ENCODE measurements at regions not wholly inside any gene's neighbourhood (a gene's known extent, or its start where the extent isn't known, plus 50 kb on each side); places are given as distances from the start of the nearest gene placed in this dataset.

- Histone ChIP-seq H3K4me1 (ENCODE audit: control extremely low read depth in 1 of 4, control insufficient read depth in 4 of 4, insufficient read depth in 4 of 4, low read length in 3 of 4) (no peaks in the 10 kb centered on the region), H3K4me3 (ENCODE audit: control insufficient read depth in 1 of 7, extremely low read depth in 1 of 7, insufficient read depth in 4 of 7, low read depth in 2 of 7, low read length in 6 of 7) (no peak overlapping the region), H3K27me3 (replicated peaks in 2 of 5; ENCODE audit: control insufficient read depth in 4 of 5, insufficient read depth in 5 of 5, low read length in 4 of 5) (peaks cover 0 to 3% (median 0%) of the 10 kb centered on the region in 5 experiments), H3K36me3 (ENCODE audit: control insufficient read depth in 4 of 4, insufficient read depth in 4 of 4, low read length in 3 of 4) (no peaks in the 10 kb centered on the region), H3K9me3 (ENCODE audit: control extremely low read depth in 1 of 5, control insufficient read depth in 4 of 5, insufficient read depth in 2 of 5, low read depth in 1 of 5, low read length in 4 of 5) (no peaks in the 10 kb centered on the region), H3K27ac (ENCODE audit: insufficient read depth in 1 of 2, low read depth in 1 of 2, low read length in 2 of 2, poor library complexity in 1 of 2, severe bottlenecking in 2 of 2) (no peak overlapping the region)
- POLR2A ChIA-PET: no interaction called here
- DNase-seq: no peak
- CTCF ChIA-PET: interaction anchor here (1.0 kb wide), 1 partner anchor 14 kb away, joined by 3 read pairs; no protein-coding TSS in a partner anchor
- WGBS (ENCODE audit: insufficient coverage): 100% methylated on average over 1 of the region's 2 CpGs
These were observed 199.8 kb upstream of the KIAA1217 start for GRCh38 chr10:24009115-24009514.

DNA sequence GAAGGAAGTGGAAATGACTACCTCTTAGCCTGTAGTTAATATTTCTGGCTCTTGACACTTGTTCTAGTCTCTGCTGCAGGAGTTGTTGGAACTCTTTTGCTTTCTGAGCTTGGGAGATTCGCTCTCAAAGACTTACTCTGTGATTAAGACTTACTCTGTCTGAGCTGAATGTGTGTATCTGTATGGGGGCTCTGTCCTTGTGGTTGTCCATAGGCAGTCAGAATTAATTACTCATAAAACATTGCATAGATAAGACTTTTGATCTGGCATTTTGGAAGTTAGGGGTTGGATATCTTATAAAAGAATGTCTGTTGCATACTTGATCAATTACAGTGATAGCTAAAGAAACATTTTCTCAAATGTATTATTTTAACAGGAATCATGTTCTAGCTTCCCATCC is 199.2 kb upstream of the KIAA1217 start:
- Histone ChIP-seq H3K4me3 (ENCODE audit: control insufficient read depth in 1 of 7, extremely low read depth in 1 of 7, insufficient read depth in 4 of 7, low read depth in 2 of 7, low read length in 6 of 7) (no peak overlapping the region), H3K9me3 (ENCODE audit: control extremely low read depth in 1 of 5, control insufficient read depth in 4 of 5, insufficient read depth in 2 of 5, low read depth in 1 of 5, low read length in 4 of 5) (no peaks in the 10 kb centered on the region), H3K36me3 (ENCODE audit: control insufficient read depth in 4 of 4, insufficient read depth in 4 of 4, low read length in 3 of 4) (no peaks in the 10 kb centered on the region), H3K27ac (ENCODE audit: insufficient read depth in 1 of 2, low read depth in 1 of 2, low read length in 2 of 2, poor library complexity in 1 of 2, severe bottlenecking in 2 of 2) (no peak overlapping the region), H3K27me3 (replicated peaks in 2 of 5; ENCODE audit: control insufficient read depth in 4 of 5, insufficient read depth in 5 of 5, low read length in 4 of 5) (peaks cover 0 to 3% (median 0%) of the 10 kb centered on the region in 5 experiments), H3K4me1 (ENCODE audit: control extremely low read depth in 1 of 4, control insufficient read depth in 4 of 4, insufficient read depth in 4 of 4, low read length in 3 of 4) (no peaks in the 10 kb centered on the region)
- ChIA-PET CTCF (no interaction called here), POLR2A (no interaction called here)
- DNase-seq: no peak
- no CpG with 5 or more reads among the region's 1 CpG for WGBS (ENCODE audit: insufficient coverage)

DNA sequence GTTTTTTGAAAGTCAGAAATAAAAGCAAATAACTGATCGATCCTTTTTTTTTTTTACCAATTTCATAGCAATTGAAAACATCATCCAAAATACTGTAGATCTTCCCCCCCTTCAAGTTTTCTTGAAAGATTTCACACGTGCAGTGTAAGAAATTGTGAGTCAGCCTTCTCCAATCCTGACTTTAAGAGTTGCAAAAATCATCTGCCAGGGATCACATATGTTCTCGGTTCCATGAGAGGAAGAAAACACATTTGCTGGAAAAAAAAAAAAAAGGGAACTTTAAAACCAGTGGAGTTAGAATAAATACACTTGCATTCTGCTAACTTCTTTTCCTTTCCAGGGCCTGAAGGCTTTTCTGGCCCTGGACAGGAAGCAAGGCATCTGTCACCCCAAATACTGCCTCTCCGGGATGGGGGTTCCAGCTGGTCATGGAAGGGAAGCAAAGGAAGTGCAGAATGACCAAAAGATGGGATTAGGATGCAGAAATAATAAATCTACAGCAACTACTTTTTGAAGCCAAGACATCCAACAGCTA is 198.4 kb upstream of the KIAA1217 start:
- peaks cover 0 to 3% (median 0%) of the 10 kb centered on the region in 5 experiments for H3K27me3 ChIP-seq (replicated peaks in 2 of 5; ENCODE audit: control insufficient read depth in 4 of 5, insufficient read depth in 5 of 5, low read length in 4 of 5)
- no peak for DNase-seq
- H3K4me3 ChIP-seq (ENCODE audit: control insufficient read depth in 1 of 7, extremely low read depth in 1 of 7, insufficient read depth in 4 of 7, low read depth in 2 of 7, low read length in 6 of 7): no peak overlapping the region
- CTCF ChIA-PET: no interaction called here
- H3K4me1 ChIP-seq (ENCODE audit: control extremely low read depth in 1 of 4, control insufficient read depth in 4 of 4, insufficient read depth in 4 of 4, low read length in 3 of 4): no peaks in the 10 kb centered on the region
- no peaks in the 10 kb centered on the region for H3K9me3 ChIP-seq (ENCODE audit: control extremely low read depth in 1 of 5, control insufficient read depth in 4 of 5, insufficient read depth in 2 of 5, low read depth in 1 of 5, low read length in 4 of 5)
- no peaks in the 10 kb centered on the region for H3K36me3 ChIP-seq (ENCODE audit: control insufficient read depth in 4 of 4, insufficient read depth in 4 of 4, low read length in 3 of 4)
- no peak overlapping the region for H3K27ac ChIP-seq (ENCODE audit: insufficient read depth in 1 of 2, low read depth in 1 of 2, low read length in 2 of 2, poor library complexity in 1 of 2, severe bottlenecking in 2 of 2)
- 18% methylated on average over 2 of the region's 4 CpGs for WGBS (ENCODE audit: insufficient coverage)
- POLR2A ChIA-PET: no interaction called here

GRCh38 chr10:24012249-24012803 is 196.6 kb upstream of the KIAA1217 start:
- no peak overlapping the region for H3K4me3 ChIP-seq (ENCODE audit: control insufficient read depth in 1 of 7, extremely low read depth in 1 of 7, insufficient read depth in 4 of 7, low read depth in 2 of 7, low read length in 6 of 7)
- no peak for DNase-seq
- ChIA-PET CTCF (interaction anchor here (1.1 kb wide), 1 partner anchor 28 kb away, joined by 4 read pairs; no protein-coding TSS in a partner anchor), POLR2A (no interaction called here)
- no peaks in the 10 kb centered on the region for H3K36me3 ChIP-seq (ENCODE audit: control insufficient read depth in 4 of 4, insufficient read depth in 4 of 4, low read length in 3 of 4)
- no peak overlapping the region for H3K27ac ChIP-seq (ENCODE audit: insufficient read depth in 1 of 2, low read depth in 1 of 2, low read length in 2 of 2, poor library complexity in 1 of 2, severe bottlenecking in 2 of 2)
- no peaks in the 10 kb centered on the region for H3K4me1 ChIP-seq (ENCODE audit: control extremely low read depth in 1 of 4, control insufficient read depth in 4 of 4, insufficient read depth in 4 of 4, low read length in 3 of 4)
- peaks cover 0 to 3% (median 0%) of the 10 kb centered on the region in 5 experiments for H3K27me3 ChIP-seq (replicated peaks in 2 of 5; ENCODE audit: control insufficient read depth in 4 of 5, insufficient read depth in 5 of 5, low read length in 4 of 5)
- no peaks in the 10 kb centered on the region for H3K9me3 ChIP-seq (ENCODE audit: control extremely low read depth in 1 of 5, control insufficient read depth in 4 of 5, insufficient read depth in 2 of 5, low read depth in 1 of 5, low read length in 4 of 5)

DNA sequence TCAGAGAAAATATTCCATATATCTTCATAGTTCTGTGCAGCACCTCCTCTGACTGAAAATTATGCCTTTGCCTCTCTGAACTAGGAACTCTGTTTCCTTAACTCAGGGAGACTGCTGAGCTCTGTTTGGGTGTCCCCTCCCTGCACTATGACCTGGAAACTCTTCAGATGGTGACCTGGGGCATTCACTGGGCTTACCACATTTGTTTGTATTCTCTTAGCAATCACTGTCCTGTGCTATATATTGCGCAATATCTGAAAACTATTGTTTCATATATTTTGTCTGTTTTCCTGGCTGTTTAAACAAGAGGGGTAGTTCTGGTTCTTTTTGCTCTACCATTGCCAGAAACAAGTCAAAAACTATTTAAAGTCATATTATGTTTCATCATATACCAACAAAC is 181.8 kb upstream of the KIAA1217 start:
- Histone ChIP-seq H3K9me3 (ENCODE audit: control extremely low read depth in 1 of 5, control insufficient read depth in 4 of 5, insufficient read depth in 2 of 5, low read depth in 1 of 5, low read length in 4 of 5) (no peaks in the 10 kb centered on the region), H3K4me3 (ENCODE audit: control insufficient read depth in 1 of 7, extremely low read depth in 1 of 7, insufficient read depth in 4 of 7, low read depth in 2 of 7, low read length in 6 of 7) (no peak overlapping the region), H3K36me3 (ENCODE audit: control insufficient read depth in 4 of 4, insufficient read depth in 4 of 4, low read length in 3 of 4) (no peaks in the 10 kb centered on the region), H3K27ac (ENCODE audit: insufficient read depth in 1 of 2, low read depth in 1 of 2, low read length in 2 of 2, poor library complexity in 1 of 2, severe bottlenecking in 2 of 2) (no peak overlapping the region), H3K27me3 (replicated peaks in 2 of 5; ENCODE audit: control insufficient read depth in 4 of 5, insufficient read depth in 5 of 5, low read length in 4 of 5) (no peaks in the 10 kb centered on the region), H3K4me1 (ENCODE audit: control extremely low read depth in 1 of 4, control insufficient read depth in 4 of 4, insufficient read depth in 4 of 4, low read length in 3 of 4) (no peaks in the 10 kb centered on the region)
- no peak for DNase-seq
- POLR2A ChIA-PET: no interaction called here
- CTCF ChIA-PET: interaction anchor here (1.1 kb wide), 1 partner anchor 9 kb away, joined by 3 read pairs; no protein-coding TSS in a partner anchor
- no CpG with 5 or more reads among the region's 1 CpG for WGBS (ENCODE audit: insufficient coverage)

GRCh38 chr10:24034571-24034970 is 174.4 kb upstream of the KIAA1217 start:
- 87% methylated on average over 5 of the region's 5 CpGs for WGBS (ENCODE audit: insufficient coverage)
- Histone ChIP-seq H3K36me3 (ENCODE audit: control insufficient read depth in 4 of 4, insufficient read depth in 4 of 4, low read length in 3 of 4) (no peaks in the 10 kb centered on the region), H3K27ac (ENCODE audit: insufficient read depth in 1 of 2, low read depth in 1 of 2, low read length in 2 of 2, poor library complexity in 1 of 2, severe bottlenecking in 2 of 2) (no peak overlapping the region), H3K4me1 (ENCODE audit: control extremely low read depth in 1 of 4, control insufficient read depth in 4 of 4, insufficient read depth in 4 of 4, low read length in 3 of 4) (no peaks in the 10 kb centered on the region), H3K27me3 (replicated peaks in 2 of 5; ENCODE audit: control insufficient read depth in 4 of 5, insufficient read depth in 5 of 5, low read length in 4 of 5) (no peaks in the 10 kb centered on the region), H3K9me3 (ENCODE audit: control extremely low read depth in 1 of 5, control insufficient read depth in 4 of 5, insufficient read depth in 2 of 5, low read depth in 1 of 5, low read length in 4 of 5) (no peaks in the 10 kb centered on the region), H3K4me3 (ENCODE audit: control insufficient read depth in 1 of 7, extremely low read depth in 1 of 7, insufficient read depth in 4 of 7, low read depth in 2 of 7, low read length in 6 of 7) (no peak overlapping the region)
- CTCF ChIA-PET: no interaction called here
- POLR2A ChIA-PET: no interaction called here
- DNase-seq: no peak

DNA sequence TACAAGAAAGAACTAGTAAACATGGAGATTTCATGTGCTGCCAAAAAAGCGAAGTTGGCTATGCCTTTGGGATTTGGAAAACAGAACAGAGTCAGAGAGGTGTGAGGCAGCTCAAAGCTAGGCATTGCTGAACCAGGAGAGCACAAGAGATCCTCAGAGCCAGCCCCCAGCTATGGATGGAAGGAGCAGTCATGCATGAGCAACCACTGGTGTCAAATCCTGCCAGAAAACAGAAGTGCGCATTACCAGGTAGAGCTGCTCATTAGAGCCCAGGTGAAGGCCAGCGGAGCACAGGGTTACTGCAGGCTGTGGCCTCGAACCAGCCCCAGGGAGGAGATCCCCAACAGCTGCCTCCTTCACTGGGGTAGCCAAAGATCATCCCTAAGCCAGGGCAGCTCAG is 173.2 kb upstream of the KIAA1217 start:
- CTCF ChIA-PET: interaction anchor here (0.6 kb wide), 1 partner anchor 9 kb away, joined by 3 read pairs; no protein-coding TSS in a partner anchor
- no peaks in the 10 kb centered on the region for H3K4me1 ChIP-seq (ENCODE audit: control extremely low read depth in 1 of 4, control insufficient read depth in 4 of 4, insufficient read depth in 4 of 4, low read length in 3 of 4)
- no peaks in the 10 kb centered on the region for H3K27me3 ChIP-seq (replicated peaks in 2 of 5; ENCODE audit: control insufficient read depth in 4 of 5, insufficient read depth in 5 of 5, low read length in 4 of 5)
- POLR2A ChIA-PET: no interaction called here
- no peak overlapping the region for H3K4me3 ChIP-seq (ENCODE audit: control insufficient read depth in 1 of 7, extremely low read depth in 1 of 7, insufficient read depth in 4 of 7, low read depth in 2 of 7, low read length in 6 of 7)
- H3K27ac ChIP-seq (ENCODE audit: insufficient read depth in 1 of 2, low read depth in 1 of 2, low read length in 2 of 2, poor library complexity in 1 of 2, severe bottlenecking in 2 of 2): no peak overlapping the region
- H3K9me3 ChIP-seq (ENCODE audit: control extremely low read depth in 1 of 5, control insufficient read depth in 4 of 5, insufficient read depth in 2 of 5, low read depth in 1 of 5, low read length in 4 of 5): no peaks in the 10 kb centered on the region
- WGBS (ENCODE audit: insufficient coverage): 93% methylated on average over 4 of the region's 4 CpGs
- H3K36me3 ChIP-seq (ENCODE audit: control insufficient read depth in 4 of 4, insufficient read depth in 4 of 4, low read length in 3 of 4): no peaks in the 10 kb centered on the region
- DNase-seq: no peak
